Liver (tissue), 8 donors: ENCODE measurements at regions not wholly inside any gene's neighbourhood (a gene's known extent, or its start where the extent isn't known, plus 50 kb on each side); places are given as distances from the start of the nearest gene placed in this dataset.

Experiments
- DNase-seq: peaks from one replicate; pipeline ENCODE4 v3.0.0-alpha.2; 2017; ENCODE audit warnings: low spot score
- H3K27ac ChIP-seq, 2 donors: one replicate each; pipeline ENCODE4 v1.7.0; 2013; ENCODE audit warnings: inconsistent platforms in 2 of 2, low read length in 2 of 2, control low read depth in 1 of 2, low read depth in 1 of 2, mild to moderate bottlenecking in 1 of 2
- H3K27me3 ChIP-seq, 4 donors: one replicate each; pipeline versions ENCODE4 v1.6.1 to v1.7.0; 2013; ENCODE audit warnings: low read length in 3 of 4, inconsistent platforms in 1 of 4, mild to moderate bottlenecking in 1 of 4, moderate library complexity in 1 of 4; ENCODE audit not compliant: control insufficient read depth in 4 of 4, insufficient read depth in 4 of 4
- H3K36me3 ChIP-seq, 4 donors: one replicate each; pipeline versions ENCODE4 v1.6.1 to v1.7.0; 2013; ENCODE audit warnings: low read length in 3 of 4, mild to moderate bottlenecking in 3 of 4, low read depth in 1 of 4, moderate library complexity in 1 of 4; ENCODE audit not compliant: control insufficient read depth in 4 of 4, insufficient read depth in 3 of 4
- H3K4me1 ChIP-seq, 4 donors: one replicate each; pipeline versions ENCODE4 v1.6.1 to v1.7.0; 2013; ENCODE audit warnings: low read length in 3 of 4, mild to moderate bottlenecking in 3 of 4, moderate library complexity in 1 of 4; ENCODE audit not compliant: control insufficient read depth in 4 of 4, insufficient read depth in 4 of 4
- H3K4me3 ChIP-seq, 3 donors: one replicate each; pipeline versions ENCODE4 v1.6.1 to v1.7.0; 2013; ENCODE audit warnings: low read length in 3 of 3, control low read depth in 1 of 3, low read depth in 1 of 3, mild to moderate bottlenecking in 1 of 3
- H3K9ac ChIP-seq, 2 donors: one replicate each; pipeline ENCODE4 v1.7.0; 2013; ENCODE audit warnings: low read length in 2 of 2, mild to moderate bottlenecking in 2 of 2, moderate library complexity in 2 of 2, control low read depth in 1 of 2, low read depth in 1 of 2
- H3K9me3 ChIP-seq, 4 donors: one replicate each; pipeline versions ENCODE4 v1.6.1 to v1.7.0; 2013; ENCODE audit warnings: low read length in 3 of 4; ENCODE audit not compliant: control insufficient read depth in 4 of 4
- ATF3 ChIP-seq: IDR thresholded peaks from 2 replicates; pipeline ENCODE4 v1.6.1; 2016; ENCODE audit warnings: antibody characterized with exemption
- CTCF ChIP-seq: fragments of 150-350 bp; IDR thresholded peaks from 2 replicates; pipeline ENCODE4 v1.5.1; 2017; ENCODE audit warnings: improper control_type of control experiment, low read depth, low read length; ENCODE audit not compliant: missing input control
- EGR1 ChIP-seq, 2 donors: IDR thresholded peaks; 2 replicates each; pipeline ENCODE4 v1.6.1; 2016 to 2018; ENCODE audit warnings: antibody characterized with exemption in 2 of 2, low read depth in 2 of 2
- FOXA1 ChIP-seq: IDR thresholded peaks from 2 replicates; pipeline ENCODE4 v1.6.1; 2016; ENCODE audit warnings: antibody characterized with exemption
- HNF4A ChIP-seq, 2 donors: conservative IDR thresholded peaks; 2 replicates each; pipeline ENCODE4 v1.6.1; 2016; ENCODE audit warnings: antibody characterized with exemption in 2 of 2, mild to moderate bottlenecking in 2 of 2
- HNF4G ChIP-seq: IDR thresholded peaks from 2 replicates; pipeline ENCODE4 v1.6.1; 2016; ENCODE audit warnings: antibody characterized with exemption
- JUND ChIP-seq, 2 donors: IDR thresholded peaks; 2 replicates each; pipeline ENCODE4 v1.6.1; 2016; ENCODE audit warnings: antibody characterized with exemption in 2 of 2
- NR2F2 ChIP-seq: IDR thresholded peaks from 2 replicates; pipeline ENCODE4 v1.6.1; 2016; ENCODE audit warnings: antibody characterized with exemption
- RAD21 ChIP-seq, 2 donors: IDR thresholded peaks; 2 replicates each; pipeline ENCODE4 v1.6.1; 2016; ENCODE audit warnings: antibody characterized with exemption in 2 of 2, mild to moderate bottlenecking in 2 of 2
- REST ChIP-seq: IDR thresholded peaks from 2 replicates; pipeline ENCODE4 v1.6.1; 2016; ENCODE audit warnings: antibody characterized with exemption, mild to moderate bottlenecking
- RXRA ChIP-seq, 2 donors: IDR thresholded peaks; 2 replicates each; pipeline ENCODE4 v1.6.1; 2017 to 2018; ENCODE audit warnings: antibody characterized with exemption in 2 of 2, mild to moderate bottlenecking in 1 of 2
- SP1 ChIP-seq: IDR thresholded peaks from 2 replicates; pipeline ENCODE4 v1.6.1; 2018; ENCODE audit warnings: antibody characterized with exemption, mild to moderate bottlenecking
- TAF1 ChIP-seq: conservative IDR thresholded peaks from 2 replicates; pipeline ENCODE4 v1.6.1; 2016; ENCODE audit warnings: antibody characterized with exemption, mild to moderate bottlenecking
- YY1 ChIP-seq: IDR thresholded peaks from 2 replicates; pipeline ENCODE4 v1.6.1; 2016; ENCODE audit warnings: antibody characterized with exemption, mild to moderate bottlenecking
- WGBS: extraction: QIAGEN DNeasy Blood & Tissue Kit; methylation state at CpG from one replicate; pipeline ENCODE4 v1.1.7; 2013; 5-methylcytosine and 5-hydroxymethylcytosine counted together
- TF ChIP-seq, protein P1 (sequence below): IDR thresholded peaks from 2 replicates; pipeline ENCODE4 v1.6.1; 2016; ENCODE audit warnings: antibody characterized with exemption
- TF ChIP-seq, protein P2 (sequence below): IDR thresholded peaks from 2 replicates; pipeline ENCODE4 v1.6.1; 2016; ENCODE audit warnings: antibody characterized with exemption
- donor health status: healthy.
- donor health status: healthy.
- donor health status: healthy.
- donor health status: healthy.
- donor health status: healthy.

- no peak for TF ChIP-seq EGR1 (IDR thresholded peaks at IDR 0.05; ENCODE audit: low read depth in 2 of 2)
- TF ChIP-seq RAD21 (IDR thresholded peaks at IDR 0.05), result no peak
Measured at GRCh38 chr1:56160773-56161315, 418.5 kb downstream of the PLPP3 start (continued).

DNA sequence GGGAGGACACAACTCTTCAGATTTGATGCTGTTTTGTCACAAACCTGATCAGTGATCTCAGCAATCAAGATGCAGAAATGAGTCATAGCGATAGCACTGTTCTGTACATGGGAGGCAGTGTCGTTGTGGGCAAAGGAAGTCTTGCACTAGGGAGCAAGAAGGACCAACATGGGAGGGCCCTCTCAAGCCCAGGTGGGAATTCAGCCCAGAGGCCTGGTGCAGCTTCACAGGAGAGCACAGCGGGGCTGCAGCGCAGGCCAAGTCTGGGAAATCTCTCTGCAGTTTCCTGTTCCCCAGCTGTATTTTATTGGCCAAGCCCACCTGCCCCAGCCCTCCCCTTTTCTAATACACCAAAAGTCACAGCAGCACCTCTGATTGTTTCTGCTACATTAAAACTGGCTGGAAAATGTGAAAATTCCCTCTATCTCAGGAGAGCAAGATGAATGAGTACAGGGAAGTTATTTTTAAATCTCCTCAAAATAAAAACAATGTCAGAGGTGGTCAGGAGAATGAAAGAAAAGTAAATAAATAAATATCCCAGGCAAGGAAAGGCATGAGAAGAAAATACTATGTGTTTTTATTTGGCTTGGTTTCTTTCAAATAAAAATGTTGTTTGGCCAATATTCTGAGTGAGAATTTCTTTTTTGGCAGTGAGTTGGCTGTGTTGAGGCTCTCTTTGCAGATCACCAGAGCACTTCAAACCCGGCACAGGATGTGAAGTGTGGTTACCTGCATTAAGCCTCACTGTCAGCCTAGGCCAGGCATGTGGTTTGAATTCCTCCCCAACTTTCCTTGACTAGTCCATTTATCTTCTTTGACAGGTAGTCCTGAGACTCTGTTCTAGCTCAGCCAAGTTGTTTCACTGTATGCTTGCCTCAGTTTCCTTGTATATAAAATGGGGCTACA is 422.1 kb downstream of the PLPP3 start:
- H3K27me3 ChIP-seq, result no peaks in the 10 kb centered on the region
- DNase-seq, result no peak
- TF ChIP-seq HNF4G, result no peak
- no peak for TF ChIP-seq NR2F2
- no peak for TF ChIP-seq SP1
- TF ChIP-seq, protein P1, sequence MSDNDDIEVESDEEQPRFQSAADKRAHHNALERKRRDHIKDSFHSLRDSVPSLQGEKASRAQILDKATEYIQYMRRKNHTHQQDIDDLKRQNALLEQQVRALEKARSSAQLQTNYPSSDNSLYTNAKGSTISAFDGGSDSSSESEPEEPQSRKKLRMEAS, result no peak
- H3K36me3 ChIP-seq, result no peaks in the 10 kb centered on the region
- H3K9me3 ChIP-seq, result no peaks in the 10 kb centered on the region
- no peak overlapping the region for H3K4me3 ChIP-seq
- H3K9ac ChIP-seq, result no peak overlapping the region
- no peak overlapping the region for H3K27ac ChIP-seq
- H3K4me1 ChIP-seq, result no peaks in the 10 kb centered on the region
- WGBS, result 92% methylated on average over 5 of the region's 5 CpGs

DNA sequence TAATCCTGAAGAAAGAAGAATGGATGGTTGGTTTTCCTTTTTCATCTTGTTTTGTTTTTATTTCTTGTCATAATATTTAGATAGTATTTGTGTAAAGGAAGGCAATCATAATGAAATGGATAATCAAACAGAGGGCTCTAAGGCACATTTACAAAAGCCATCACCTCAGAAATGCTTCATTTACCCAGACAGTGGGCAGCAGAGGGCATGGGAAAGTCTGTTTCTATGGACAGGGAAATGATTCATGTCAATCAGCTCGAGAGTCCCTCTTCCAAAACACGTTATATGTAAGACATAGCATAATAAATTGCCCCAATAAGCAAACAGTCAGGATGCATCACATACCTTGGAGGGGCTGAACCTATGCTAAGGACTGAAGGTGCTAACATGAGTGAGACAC is 426.1 kb downstream of the PLPP3 start:
- Histone ChIP-seq H3K27ac (no peak overlapping the region), H3K27me3 (no peaks in the 10 kb centered on the region), H3K36me3 (no peaks in the 10 kb centered on the region), H3K9me3 (no peaks in the 10 kb centered on the region), H3K9ac (no peak overlapping the region), H3K4me3 (no peak overlapping the region), H3K4me1 (peaks cover 0 to 5% (median 2%) of the 10 kb centered on the region in 4 donors)
- 84% methylated on average over 2 of the region's 2 CpGs for WGBS
- no peak for DNase-seq
- no peak for TF ChIP-seq JUND (IDR thresholded peaks at IDR 0.05)
- no peak for TF ChIP-seq SP1
- TF ChIP-seq, protein P1, result no peak
- no peak for TF ChIP-seq REST
- no peak for TF ChIP-seq RXRA (IDR thresholded peaks at IDR 0.05)
- no peak for TF ChIP-seq RAD21 (IDR thresholded peaks at IDR 0.05)
- no peak for TF ChIP-seq HNF4A (conservative IDR thresholded peaks at IDR 0.05)
- TF ChIP-seq NR2F2, result no peak
- TF ChIP-seq EGR1 (IDR thresholded peaks at IDR 0.05; ENCODE audit: low read depth in 2 of 2), result no peak
- TF ChIP-seq ATF3, result no peak
- TF ChIP-seq TAF1, result no peak
- no peak for TF ChIP-seq YY1
- TF ChIP-seq, protein P2, sequence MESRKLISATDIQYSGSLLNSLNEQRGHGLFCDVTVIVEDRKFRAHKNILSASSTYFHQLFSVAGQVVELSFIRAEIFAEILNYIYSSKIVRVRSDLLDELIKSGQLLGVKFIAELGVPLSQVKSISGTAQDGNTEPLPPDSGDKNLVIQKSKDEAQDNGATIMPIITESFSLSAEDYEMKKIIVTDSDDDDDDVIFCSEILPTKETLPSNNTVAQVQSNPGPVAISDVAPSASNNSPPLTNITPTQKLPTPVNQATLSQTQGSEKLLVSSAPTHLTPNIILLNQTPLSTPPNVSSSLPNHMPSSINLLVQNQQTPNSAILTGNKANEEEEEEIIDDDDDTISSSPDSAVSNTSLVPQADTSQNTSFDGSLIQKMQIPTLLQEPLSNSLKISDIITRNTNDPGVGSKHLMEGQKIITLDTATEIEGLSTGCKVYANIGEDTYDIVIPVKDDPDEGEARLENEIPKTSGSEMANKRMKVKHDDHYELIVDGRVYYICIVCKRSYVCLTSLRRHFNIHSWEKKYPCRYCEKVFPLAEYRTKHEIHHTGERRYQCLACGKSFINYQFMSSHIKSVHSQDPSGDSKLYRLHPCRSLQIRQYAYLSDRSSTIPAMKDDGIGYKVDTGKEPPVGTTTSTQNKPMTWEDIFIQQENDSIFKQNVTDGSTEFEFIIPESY, result no peak
- no peak for TF ChIP-seq CTCF
- TF ChIP-seq FOXA1, result no peak
